Neuron (in vitro differentiated cells): ENCODE measurements at regions not wholly inside any gene's neighbourhood (a gene's known extent, or its start where the extent isn't known, plus 50 kb on each side); places are given as distances from the start of the nearest gene placed in this dataset.

Experiments used
- H2AFZ ChIP-seq: one replicate; pipeline ENCODE4 v1.6.1; 2013; ENCODE audit warnings: low read depth, mild to moderate bottlenecking, inconsistent platforms, low read length, moderate library complexity
- H3K27me3 ChIP-seq: one replicate; pipeline ENCODE4 v1.6.1; 2013; ENCODE audit warnings: low read length; ENCODE audit not compliant: insufficient read depth
- H3K36me3 ChIP-seq: one replicate; pipeline ENCODE4 v1.6.1; 2013; ENCODE audit warnings: low read length; ENCODE audit not compliant: insufficient read depth
- H3K4me1 ChIP-seq: one replicate; pipeline ENCODE4 v1.6.1; 2013; ENCODE audit warnings: low read length; ENCODE audit not compliant: insufficient read depth
- H3K4me3 ChIP-seq: 2 replicates; pipeline ENCODE4 v1.5.1; 2013; ENCODE audit warnings: mild to moderate bottlenecking, low read length, moderate library complexity
- H3K9me3 ChIP-seq: one replicate; pipeline ENCODE4 v1.6.1; 2013; ENCODE audit warnings: low read length

DNA sequence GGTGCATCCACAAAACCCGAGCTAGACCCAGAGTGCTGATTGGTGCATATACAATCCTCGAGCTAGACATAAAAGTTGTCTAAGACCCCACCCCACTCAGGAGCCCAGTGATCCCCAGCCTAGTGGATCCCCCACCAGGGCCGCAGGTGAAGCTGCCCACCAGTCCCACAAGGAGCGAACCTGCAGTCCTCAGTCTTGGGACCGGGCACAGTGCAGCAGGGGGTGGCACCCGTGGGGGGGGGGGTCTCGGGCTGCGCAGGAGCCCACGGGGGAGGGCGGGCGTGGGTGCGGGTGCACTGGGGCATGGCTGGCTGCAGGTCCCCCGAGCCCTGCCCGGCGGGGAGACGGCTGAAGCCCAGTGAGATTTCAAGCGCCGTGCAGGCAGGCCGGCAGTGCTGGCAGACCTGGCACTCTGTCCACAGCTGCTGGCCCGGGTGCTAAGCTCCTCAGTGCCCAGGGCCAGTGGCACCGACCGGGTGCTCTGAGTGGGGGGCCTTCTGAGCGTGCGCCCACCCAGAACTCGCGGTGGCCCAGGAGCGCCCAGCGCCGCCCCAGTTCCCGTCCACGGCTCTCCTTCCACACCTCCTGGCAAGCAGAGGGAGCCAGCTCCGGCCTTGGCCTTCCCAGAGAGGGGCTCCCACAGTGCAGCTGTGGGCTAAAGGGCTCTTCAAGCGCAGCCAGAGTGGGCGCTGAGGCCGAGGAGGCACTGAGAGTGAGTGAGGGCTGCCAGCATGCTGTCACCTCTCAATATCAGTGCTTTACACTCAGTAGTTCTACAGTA is 989.1 kb downstream of the FAM181B start:
- Histone ChIP-seq H3K4me3 (no peak overlapping the region), H3K4me1 (no peaks in the 10 kb centered on the region), H3K9me3 (no peaks in the 10 kb centered on the region), H3K36me3 (no peaks in the 10 kb centered on the region), H2AFZ (no peak overlapping the region), H3K27me3 (no peaks in the 10 kb centered on the region)

- Histone ChIP-seq H3K27me3 (no peaks in the 10 kb centered on the region), H3K9me3 (no peaks in the 10 kb centered on the region), H3K4me1 (no peaks in the 10 kb centered on the region), H3K36me3 (no peaks in the 10 kb centered on the region), H2AFZ (no peak overlapping the region), H3K4me3 (no peak overlapping the region)
These were observed 1008.0 kb downstream of the FAM181B start for GRCh38 chr11:81725701-81726100.

DNA sequence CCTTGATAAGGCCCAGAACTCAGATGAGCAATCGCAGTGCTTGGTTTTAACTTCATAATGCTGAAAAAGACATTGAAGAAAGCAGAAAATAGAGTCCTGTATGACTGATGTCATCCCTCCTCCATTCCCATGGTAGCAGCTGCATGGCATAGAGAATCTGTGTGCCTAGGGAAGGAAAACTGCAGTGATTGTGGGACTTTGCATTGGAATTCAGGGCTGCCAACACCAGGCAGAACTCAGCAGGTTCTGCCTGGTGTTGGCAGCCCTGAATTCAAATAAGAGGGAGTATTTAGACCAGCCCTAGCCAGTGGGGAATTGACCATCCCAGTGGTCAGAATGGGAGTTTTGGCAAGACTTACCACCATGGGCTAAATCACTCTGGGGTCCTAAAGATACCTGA is 1016.0 kb downstream of the FAM181B start:
- no peaks in the 10 kb centered on the region for H3K36me3 ChIP-seq
- no peak overlapping the region for H2AFZ ChIP-seq
- H3K4me3 ChIP-seq, result no peak overlapping the region
- no peaks in the 10 kb centered on the region for H3K9me3 ChIP-seq
- H3K27me3 ChIP-seq, result no peaks in the 10 kb centered on the region
- H3K4me1 ChIP-seq, result no peaks in the 10 kb centered on the region

DNA sequence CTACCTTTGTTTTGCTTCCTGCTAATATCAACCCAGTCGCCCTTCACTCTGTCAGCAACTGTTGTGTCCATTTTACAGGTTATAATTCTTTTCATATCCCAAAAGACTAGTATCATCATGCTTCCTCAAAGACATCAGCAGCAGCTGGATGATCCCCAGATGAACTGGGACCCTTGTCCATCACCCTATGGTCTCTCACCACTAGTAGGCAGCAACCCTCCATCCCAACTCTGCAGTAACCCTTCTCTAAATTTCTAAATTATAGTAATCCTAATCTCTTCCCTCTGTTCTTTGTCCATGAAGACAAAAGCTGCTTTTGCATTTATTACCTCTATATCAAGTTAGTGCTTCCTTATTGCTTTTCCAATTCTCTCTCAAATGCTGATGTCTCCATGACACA is 1025.8 kb downstream of the FAM181B start:
- H3K4me3 ChIP-seq, result no peak overlapping the region
- H3K4me1 ChIP-seq, result no peaks in the 10 kb centered on the region
- H3K9me3 ChIP-seq, result no peaks in the 10 kb centered on the region
- no peaks in the 10 kb centered on the region for H3K36me3 ChIP-seq
- H3K27me3 ChIP-seq, result no peaks in the 10 kb centered on the region
- no peak overlapping the region for H2AFZ ChIP-seq

GRCh38 chr11:81705283-81705682 is 1028.4 kb downstream of the FAM181B start:
- Histone ChIP-seq H2AFZ (no peak overlapping the region), H3K27me3 (no peaks in the 10 kb centered on the region), H3K4me1 (no peaks in the 10 kb centered on the region), H3K9me3 (no peaks in the 10 kb centered on the region), H3K36me3 (no peaks in the 10 kb centered on the region), H3K4me3 (no peak overlapping the region)

DNA sequence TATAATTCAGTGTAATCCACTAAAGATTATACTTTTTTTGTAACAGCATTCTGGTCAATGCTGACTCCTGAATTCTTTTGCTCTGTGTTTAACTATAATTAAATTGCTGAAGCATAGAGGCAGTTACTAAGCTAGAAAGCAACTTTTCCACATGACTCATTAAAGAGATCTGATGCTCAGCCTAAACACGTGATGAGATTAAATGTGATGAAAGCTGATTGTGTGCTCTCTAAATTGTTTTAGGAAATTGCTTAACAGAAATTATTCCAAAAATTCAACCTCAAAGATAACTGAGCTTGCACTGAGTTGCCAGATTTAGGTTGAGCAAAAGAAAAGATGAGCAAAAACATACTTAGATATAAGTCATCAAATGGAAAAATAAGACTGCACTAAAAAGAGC is 1033.6 kb downstream of the FAM181B start:
- H3K4me1 ChIP-seq, result no peaks in the 10 kb centered on the region
- no peaks in the 10 kb centered on the region for H3K9me3 ChIP-seq
- H2AFZ ChIP-seq, result no peak overlapping the region
- no peaks in the 10 kb centered on the region for H3K27me3 ChIP-seq
- no peak overlapping the region for H3K4me3 ChIP-seq
- H3K36me3 ChIP-seq, result no peaks in the 10 kb centered on the region

DNA sequence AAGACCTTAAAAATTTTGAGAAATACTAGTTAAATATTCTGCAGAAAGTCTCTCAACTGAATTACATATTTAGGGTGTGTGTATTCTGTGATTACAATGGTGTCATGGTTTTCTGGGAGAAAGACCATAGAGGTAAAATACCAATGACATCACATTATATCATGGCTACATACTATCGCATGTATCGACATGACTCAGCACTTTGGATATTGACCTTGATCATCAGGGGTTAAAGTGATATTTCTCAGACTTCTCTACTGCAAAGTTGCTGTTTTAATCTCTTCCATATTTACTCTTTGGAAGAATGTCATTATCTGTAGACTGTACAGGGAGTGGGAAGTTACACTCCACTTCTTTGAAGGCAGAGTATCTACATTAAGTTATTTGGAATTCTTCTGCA is 1046.6 kb downstream of the FAM181B start:
- Histone ChIP-seq H2AFZ (no peak overlapping the region), H3K9me3 (no peaks in the 10 kb centered on the region), H3K4me1 (no peaks in the 10 kb centered on the region), H3K4me3 (no peak overlapping the region), H3K27me3 (no peaks in the 10 kb centered on the region), H3K36me3 (no peaks in the 10 kb centered on the region)

DNA sequence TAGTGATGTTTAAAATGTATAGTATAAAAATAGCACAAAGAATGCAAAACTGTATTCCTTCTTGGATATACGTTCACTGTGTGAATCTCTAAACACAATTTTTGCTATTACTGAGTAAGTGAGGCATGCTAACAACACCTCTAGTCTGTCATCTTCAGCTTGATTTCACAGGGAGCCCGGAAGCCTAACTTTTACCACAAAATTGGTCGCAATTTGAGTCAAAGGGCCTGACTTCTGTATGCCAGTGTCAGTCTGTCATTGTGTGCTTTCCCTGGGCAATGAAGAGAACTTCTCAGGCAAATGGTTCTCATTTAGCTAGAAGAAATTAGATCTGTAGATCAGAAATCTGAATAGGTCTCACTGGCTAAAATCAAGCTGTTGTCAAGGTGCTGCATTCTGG is 1059.5 kb downstream of the FAM181B start:
- Histone ChIP-seq H3K4me1 (no peaks in the 10 kb centered on the region), H3K4me3 (no peak overlapping the region)

DNA sequence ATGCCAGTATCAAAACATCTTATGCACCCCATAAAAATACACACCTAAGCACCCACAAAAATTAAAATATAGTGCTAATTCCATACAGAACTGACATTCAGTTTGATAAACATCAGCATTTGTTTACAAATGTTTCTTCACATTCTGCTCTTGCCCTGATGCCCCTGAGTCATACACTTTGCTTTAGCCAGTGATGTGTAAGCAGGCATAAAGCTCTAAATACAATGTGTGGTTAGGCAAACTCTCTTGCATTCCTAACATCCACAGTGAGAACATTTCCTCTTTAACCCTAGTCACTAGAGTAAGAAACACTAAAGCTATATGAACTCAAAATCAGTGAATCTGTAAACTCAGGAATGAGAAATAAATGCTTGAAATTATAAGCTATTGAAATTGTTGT is 1060.7 kb downstream of the FAM181B start:
- H2AFZ ChIP-seq, result no peak overlapping the region
- no peaks in the 10 kb centered on the region for H3K36me3 ChIP-seq
- H3K4me3 ChIP-seq, result no peak overlapping the region
- no peaks in the 10 kb centered on the region for H3K4me1 ChIP-seq
- no peaks in the 10 kb centered on the region for H3K9me3 ChIP-seq
- H3K27me3 ChIP-seq, result no peaks in the 10 kb centered on the region

More for the DNA sequence above, 1059.5 kb downstream of the FAM181B start:
- no peaks in the 10 kb centered on the region for H3K27me3 ChIP-seq
- no peaks in the 10 kb centered on the region for H3K9me3 ChIP-seq
- H3K36me3 ChIP-seq, result no peaks in the 10 kb centered on the region
- no peak overlapping the region for H2AFZ ChIP-seq

- H3K4me1 ChIP-seq, result no peaks in the 10 kb centered on the region
- no peaks in the 10 kb centered on the region for H3K27me3 ChIP-seq
- no peaks in the 10 kb centered on the region for H3K9me3 ChIP-seq
- H3K36me3 ChIP-seq, result no peaks in the 10 kb centered on the region
- H3K4me3 ChIP-seq, result no peak overlapping the region
- no peak overlapping the region for H2AFZ ChIP-seq
These were observed 1063.6 kb downstream of the FAM181B start for GRCh38 chr11:81669935-81670543.

DNA sequence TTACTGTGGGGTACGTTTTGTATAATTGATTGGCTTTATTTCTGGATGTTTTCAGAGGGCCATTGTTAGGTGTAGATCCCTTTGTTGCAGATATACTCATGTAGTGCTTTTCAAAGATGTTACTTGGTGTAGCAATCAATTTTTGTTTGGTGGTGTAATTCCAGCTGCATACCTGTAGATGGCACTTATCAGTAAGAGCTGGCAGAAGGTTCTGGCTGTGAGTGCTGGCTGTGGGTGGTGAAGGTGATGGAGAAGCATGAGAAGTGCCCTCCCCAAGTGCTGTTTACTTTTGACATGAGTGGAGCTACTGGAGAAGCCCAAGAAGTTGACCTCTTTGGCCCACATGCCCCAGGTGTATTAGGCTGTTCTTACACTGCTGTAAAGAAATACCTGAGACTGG is 1074.9 kb downstream of the FAM181B start:
- no peaks in the 10 kb centered on the region for H3K36me3 ChIP-seq
- no peaks in the 10 kb centered on the region for H3K27me3 ChIP-seq
- H2AFZ ChIP-seq, result no peak overlapping the region
- H3K4me1 ChIP-seq, result no peaks in the 10 kb centered on the region
- H3K4me3 ChIP-seq, result no peak overlapping the region
- H3K9me3 ChIP-seq, result no peaks in the 10 kb centered on the region

DNA sequence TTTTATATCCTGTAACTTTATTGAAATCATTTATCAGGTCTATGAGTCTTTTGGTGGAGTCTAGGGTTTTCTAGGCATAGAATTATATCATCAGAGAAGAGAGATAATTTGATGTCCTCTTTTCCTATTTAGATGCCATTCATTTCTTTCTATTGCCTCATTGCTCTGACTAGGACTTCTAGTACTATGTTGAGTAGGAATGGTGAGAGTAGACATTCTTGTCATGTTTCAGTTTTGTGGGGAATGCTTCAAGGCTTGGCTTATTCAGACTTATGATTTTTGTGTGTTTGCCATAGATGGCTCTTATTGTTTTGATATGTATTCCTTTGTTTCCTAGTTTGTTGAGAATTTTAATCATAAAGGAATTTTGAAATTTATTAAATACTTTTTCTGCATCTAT is 1078.3 kb downstream of the FAM181B start:
- H3K4me1 ChIP-seq, result no peaks in the 10 kb centered on the region

DNA sequence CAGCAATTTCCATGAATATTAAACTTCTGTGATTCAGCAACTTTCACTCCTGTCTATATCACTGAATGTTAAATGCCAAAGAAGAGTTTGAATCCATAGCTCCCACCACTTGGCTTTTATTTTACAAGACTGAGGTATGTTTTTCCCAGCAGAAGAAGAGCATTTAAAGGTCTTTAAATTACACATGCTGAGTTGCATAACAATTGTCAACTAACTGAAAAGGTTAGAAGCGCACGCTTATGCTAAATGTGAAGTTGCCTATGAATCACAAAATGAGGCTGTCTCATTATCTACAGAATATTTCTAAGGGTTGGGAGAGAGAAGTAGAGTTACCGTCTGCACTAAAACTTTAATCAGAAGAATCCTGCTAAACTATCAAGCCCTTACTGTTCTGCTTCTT is 1086.3 kb downstream of the FAM181B start:
- H3K9me3 ChIP-seq, result no peaks in the 10 kb centered on the region
- H3K36me3 ChIP-seq, result no peaks in the 10 kb centered on the region
- no peaks in the 10 kb centered on the region for H3K27me3 ChIP-seq
- peaks cover 3% of the 10 kb centered on the region for H3K4me1 ChIP-seq
- H2AFZ ChIP-seq, result no peak overlapping the region
- no peak overlapping the region for H3K4me3 ChIP-seq

More for the DNA sequence above, 1078.3 kb downstream of the FAM181B start:
- Histone ChIP-seq H3K27me3 (no peaks in the 10 kb centered on the region), H3K9me3 (no peaks in the 10 kb centered on the region), H3K36me3 (no peaks in the 10 kb centered on the region), H2AFZ (no peak overlapping the region), H3K4me3 (no peak overlapping the region)
